ENCODE measurements at regions not wholly inside any gene's neighbourhood (a gene's known extent, or its start where the extent isn't known, plus 50 kb on each side); places are given as distances from the start of the nearest gene placed in this dataset.

DNA sequence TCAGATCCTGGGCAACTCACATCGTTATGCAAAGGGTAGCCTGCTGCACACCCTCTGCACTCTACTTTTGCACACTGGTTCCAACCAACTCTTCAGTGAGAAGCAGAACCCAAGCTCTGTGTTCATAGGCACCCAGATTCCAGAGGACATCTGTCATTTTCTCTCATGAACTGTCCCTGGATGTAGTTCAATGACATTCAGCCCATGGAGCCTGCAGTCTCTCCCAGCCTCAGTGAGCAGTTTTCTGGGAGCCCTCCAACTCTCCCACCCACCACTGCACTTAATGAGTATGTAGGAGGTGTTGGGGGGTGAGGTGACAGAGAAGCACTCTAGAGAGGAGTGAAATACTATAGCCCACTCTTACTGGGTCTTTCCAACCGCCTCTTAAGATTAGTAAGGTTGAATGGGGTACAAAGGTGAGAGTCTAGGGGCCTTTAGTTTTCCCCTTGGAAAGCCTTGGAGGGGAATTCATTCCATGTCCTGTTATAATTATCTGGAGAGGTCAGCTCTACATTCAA is 58.1 kb upstream of the APOBEC4 start:
- DNase-seq: no peak

DNA sequence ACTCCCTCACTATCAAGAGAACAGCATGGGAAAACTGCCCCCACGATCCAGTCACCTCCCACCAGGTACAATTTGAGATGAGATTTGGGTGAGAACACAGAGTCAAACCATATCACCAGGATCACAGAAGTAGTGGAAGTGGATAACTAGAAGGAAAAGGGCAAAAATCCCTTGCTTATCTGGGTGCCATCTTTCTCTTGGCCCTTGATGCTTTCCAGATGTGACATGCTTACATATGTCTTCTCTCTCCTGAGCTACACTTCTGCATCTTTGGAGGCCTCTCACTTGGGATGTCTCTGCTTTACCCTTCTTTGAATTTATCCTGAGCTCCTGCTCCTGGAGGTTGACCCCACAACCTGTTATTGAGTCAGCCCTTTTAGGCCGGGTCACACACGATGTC is 57.6 kb upstream of the APOBEC4 start:
- DNase-seq: no peak

- no peak for DNase-seq
These were observed 57.2 kb upstream of the APOBEC4 start for GRCh38 chr1:183710333-183710732.

GRCh38 chr1:183704131-183704530 is 51.0 kb upstream of the APOBEC4 start:
- no peak for DNase-seq
